RWPE1 (cell line): ENCODE measurements at regions not wholly inside any gene's neighbourhood (a gene's known extent, or its start where the extent isn't known, plus 50 kb on each side); places are given as distances from the start of the nearest gene placed in this dataset.

Source experiments
- CTCF ChIA-PET: fragments of 350-600 bp; sonication (Branson Sonifier 250); formaldehyde crosslinking; extraction: SDS; loops from one replicate; lab custom pipeline; 2021; lab: Yijun Ruan, JAX
- POLR2A ChIA-PET: fragments of 400-600 bp; formaldehyde crosslinking; extraction: SDS; loops from one replicate; lab custom pipeline; 2020; ENCODE audit warnings: antibody characterized with exemption; ENCODE audit not compliant: low non-redundant PET; lab: Yijun Ruan, JAX
- DNase-seq: peaks from one replicate; pipeline ENCODE4 v3.0.0; 2012; ENCODE audit warnings: low spot score
- H3K27ac ChIP-seq: fragments of 450-650 bp; 2 replicates; pipeline ENCODE4 v1.5.1; 2017
- TF ChIP-seq, protein P1 (sequence below): fragments of 450-650 bp; conservative IDR thresholded peaks from 2 replicates; pipeline ENCODE4 v1.5.1; 2017; ENCODE audit warnings: low read depth, mild to moderate bottlenecking

DNA sequence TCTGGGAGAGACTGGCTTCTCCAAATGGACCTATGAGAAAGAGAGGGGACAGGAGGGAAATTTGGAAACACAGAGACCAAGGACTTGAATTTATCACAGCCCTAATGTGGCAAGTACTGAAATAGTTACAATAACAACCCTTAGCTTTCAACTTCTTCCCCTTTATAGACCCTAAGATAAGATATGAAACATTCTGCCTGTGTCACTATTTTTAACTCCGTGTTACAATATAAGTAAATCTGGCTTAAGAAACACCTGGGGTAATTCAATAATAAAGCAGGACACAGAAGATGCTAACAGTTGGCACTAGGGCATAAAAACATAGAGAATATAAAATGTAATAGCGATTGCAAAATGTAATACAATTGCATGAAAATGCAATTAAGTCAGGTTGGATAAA is 216.4 kb downstream of the NOVA1 start:
- no peak for DNase-seq
- no peak overlapping the region for H3K27ac ChIP-seq
- TF ChIP-seq, protein P1, sequence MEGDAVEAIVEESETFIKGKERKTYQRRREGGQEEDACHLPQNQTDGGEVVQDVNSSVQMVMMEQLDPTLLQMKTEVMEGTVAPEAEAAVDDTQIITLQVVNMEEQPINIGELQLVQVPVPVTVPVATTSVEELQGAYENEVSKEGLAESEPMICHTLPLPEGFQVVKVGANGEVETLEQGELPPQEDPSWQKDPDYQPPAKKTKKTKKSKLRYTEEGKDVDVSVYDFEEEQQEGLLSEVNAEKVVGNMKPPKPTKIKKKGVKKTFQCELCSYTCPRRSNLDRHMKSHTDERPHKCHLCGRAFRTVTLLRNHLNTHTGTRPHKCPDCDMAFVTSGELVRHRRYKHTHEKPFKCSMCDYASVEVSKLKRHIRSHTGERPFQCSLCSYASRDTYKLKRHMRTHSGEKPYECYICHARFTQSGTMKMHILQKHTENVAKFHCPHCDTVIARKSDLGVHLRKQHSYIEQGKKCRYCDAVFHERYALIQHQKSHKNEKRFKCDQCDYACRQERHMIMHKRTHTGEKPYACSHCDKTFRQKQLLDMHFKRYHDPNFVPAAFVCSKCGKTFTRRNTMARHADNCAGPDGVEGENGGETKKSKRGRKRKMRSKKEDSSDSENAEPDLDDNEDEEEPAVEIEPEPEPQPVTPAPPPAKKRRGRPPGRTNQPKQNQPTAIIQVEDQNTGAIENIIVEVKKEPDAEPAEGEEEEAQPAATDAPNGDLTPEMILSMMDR, result no peak
- ChIA-PET CTCF (no interaction called here), POLR2A (no interaction called here)

DNA sequence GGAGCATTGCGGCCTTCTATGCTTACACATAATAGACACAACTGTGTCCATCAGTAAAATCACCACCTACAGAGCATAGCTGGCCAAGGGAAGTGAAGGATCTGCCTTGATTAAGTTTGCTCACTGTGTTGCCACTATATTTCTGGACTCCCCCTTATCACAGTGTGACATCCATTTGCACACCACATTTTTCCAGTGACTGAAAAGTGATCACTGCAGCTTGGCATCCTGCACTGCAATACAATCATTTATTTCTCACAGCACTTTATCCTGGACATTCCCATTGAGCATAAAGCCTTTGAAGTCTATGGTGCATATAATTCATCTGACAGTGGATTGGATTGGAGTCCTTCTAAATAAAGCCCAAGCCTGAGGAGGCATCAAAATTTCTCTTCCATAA is 217.2 kb downstream of the NOVA1 start:
- CTCF ChIA-PET, result no interaction called here
- H3K27ac ChIP-seq, result no peak overlapping the region

DNA sequence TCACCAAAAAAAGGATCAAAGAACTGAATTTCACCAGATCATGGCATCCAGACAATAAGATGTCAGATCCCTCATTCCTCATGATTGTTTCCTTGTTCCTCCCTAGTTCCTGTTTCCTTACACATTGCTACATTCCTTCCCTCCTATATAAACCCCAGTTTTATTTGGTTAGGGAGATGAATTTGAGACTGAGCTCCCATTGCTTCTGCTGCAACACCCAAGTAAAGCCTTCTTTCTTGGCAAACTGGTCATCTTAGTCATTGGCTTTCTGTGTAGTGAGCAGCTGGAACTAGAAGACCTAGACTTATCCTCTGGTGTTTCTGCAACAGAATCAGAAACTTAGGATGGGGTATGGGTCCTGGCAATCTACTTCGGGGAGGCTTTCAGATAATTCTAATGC is 217.9 kb downstream of the NOVA1 start:
- ChIA-PET POLR2A (no interaction called here), CTCF (no interaction called here)
- H3K27ac ChIP-seq, result no peak overlapping the region
- no peak for DNase-seq
- TF ChIP-seq, protein P1, result no peak

More for the DNA sequence above, 217.2 kb downstream of the NOVA1 start:
- POLR2A ChIA-PET, result no interaction called here
- no peak for DNase-seq
- TF ChIP-seq, protein P1, result no peak

DNA sequence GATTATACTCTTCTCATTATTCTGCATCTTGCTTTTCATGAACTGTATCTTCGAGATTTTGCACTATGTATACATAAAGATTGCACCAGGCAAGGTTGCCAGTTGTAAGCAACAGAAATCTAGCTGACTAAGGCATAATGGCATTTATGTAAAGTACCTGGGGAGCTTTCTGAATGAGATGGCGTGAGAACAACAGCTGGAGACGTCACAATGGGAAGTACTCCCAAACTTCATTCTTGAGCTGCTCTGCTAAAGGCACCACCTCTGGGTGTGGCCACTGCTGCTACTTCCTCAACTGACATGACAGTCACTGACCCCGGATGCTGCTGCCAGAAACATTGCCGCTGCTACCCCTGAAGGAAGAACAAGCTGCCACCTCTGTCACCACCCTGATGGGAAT is 220.7 kb downstream of the NOVA1 start:
- ChIA-PET CTCF (no interaction called here), POLR2A (no interaction called here)
- TF ChIP-seq, protein P1, result no peak
- no peak overlapping the region for H3K27ac ChIP-seq
- DNase-seq, result no peak

DNA sequence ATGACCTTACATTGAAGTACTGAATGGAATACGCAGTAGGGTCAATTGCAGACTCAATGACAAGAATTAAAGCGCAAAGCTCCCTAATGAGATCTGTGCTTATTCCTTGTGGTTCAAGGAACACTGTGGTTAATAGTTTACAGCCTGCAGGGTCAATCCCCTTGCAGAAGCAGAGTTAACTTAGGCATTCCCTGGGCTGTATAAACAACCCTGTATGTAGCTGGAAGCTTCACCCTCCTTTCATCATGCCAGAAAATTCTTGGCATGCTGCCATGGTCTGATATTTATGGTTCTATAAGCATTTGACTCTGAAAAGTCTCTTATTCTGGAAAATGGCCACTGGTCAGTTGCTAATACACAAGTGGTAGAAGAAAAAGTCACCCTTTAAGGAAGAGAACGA is 227.7 kb downstream of the NOVA1 start:
- CTCF ChIA-PET, result interaction anchor here (0.6 kb wide), 1 partner anchor 137 kb away, joined by 10 read pairs; no protein-coding TSS in a partner anchor
- no peak overlapping the region for H3K27ac ChIP-seq
- TF ChIP-seq, protein P1, result no peak
- no peak for DNase-seq
- POLR2A ChIA-PET, result no interaction called here

DNA sequence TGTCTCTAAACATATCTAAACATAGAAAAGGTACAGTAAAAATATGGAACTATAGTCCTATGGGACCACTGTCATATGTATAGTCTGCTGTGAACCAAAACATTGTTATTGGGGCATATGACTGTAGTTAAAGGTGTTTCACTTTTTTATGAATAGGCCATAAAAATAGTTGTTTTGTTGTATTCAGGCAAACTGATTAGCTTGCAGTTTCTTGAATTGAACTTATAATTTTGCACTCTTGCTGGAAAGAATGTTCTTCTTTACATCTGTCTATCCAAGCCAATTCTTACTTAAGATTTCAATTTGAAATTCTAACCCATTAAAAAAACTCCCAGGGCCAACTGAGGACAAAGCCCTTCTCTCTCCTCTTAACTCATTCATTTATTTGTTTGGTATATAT is 234.1 kb downstream of the NOVA1 start:
- TF ChIP-seq, protein P1, result no peak
- DNase-seq, result no peak
- ChIA-PET POLR2A (no interaction called here), CTCF (no interaction called here)
- H3K27ac ChIP-seq, result no peak overlapping the region

DNA sequence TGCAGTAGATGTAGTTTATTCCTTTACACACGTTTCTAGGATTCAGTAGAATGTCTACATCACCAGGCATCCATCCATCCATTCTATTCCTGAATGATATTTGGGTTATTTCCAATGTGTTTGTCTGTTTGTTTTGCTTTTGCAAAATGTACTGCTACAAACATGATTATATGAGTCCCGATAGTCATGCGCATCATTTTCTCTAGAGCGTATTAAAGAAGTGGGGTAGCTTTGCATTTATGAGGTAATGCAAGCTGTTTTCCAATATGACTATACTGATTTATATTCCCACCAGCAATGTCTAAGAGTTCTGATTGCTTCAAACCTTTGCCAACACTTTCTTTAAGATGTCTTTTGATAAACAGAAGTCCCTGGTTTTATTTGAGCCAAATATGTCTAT is 253.2 kb downstream of the NOVA1 start:
- DNase-seq, result no peak
- ChIA-PET CTCF (no interaction called here), POLR2A (no interaction called here)
- no peak overlapping the region for H3K27ac ChIP-seq
- TF ChIP-seq, protein P1, result no peak
